GM19025 (cell line): ENCODE measurements at regions not wholly inside any gene's neighbourhood (a gene's known extent, or its start where the extent isn't known, plus 50 kb on each side); places are given as distances from the start of the nearest gene placed in this dataset.

Source experiments
- ATAC-seq: cut with Tn5 transposase; IDR thresholded peaks from one replicate; pipeline ENCODE4 v1.9.1; 2021; ENCODE audit warnings: mild to moderate bottlenecking, low read depth, moderate library complexity; ENCODE audit not compliant: unreplicated experiment

GRCh38 chr9:89803403-89803802, 198.6 kb downstream of the GADD45G start:
- no peak for ATAC-seq

- no peak for ATAC-seq
These were observed 200.1 kb downstream of the GADD45G start for GRCh38 chr9:89804766-89805531.

GRCh38 chr9:89805571-89806292, 200.9 kb downstream of the GADD45G start:
- no peak for ATAC-seq

- ATAC-seq = no peak
These were observed 201.7 kb downstream of the GADD45G start for GRCh38 chr9:89806371-89807100.

GRCh38 chr9:89807101-89807395, 202.2 kb downstream of the GADD45G start:
- ATAC-seq = no peak

GRCh38 chr9:89807682-89808075, 202.9 kb downstream of the GADD45G start:
- ATAC-seq = no peak

GRCh38 chr9:89808076-89808755, 203.4 kb downstream of the GADD45G start:
- ATAC-seq = no peak

- ATAC-seq = no peak
These were observed 204.0 kb downstream of the GADD45G start for GRCh38 chr9:89808756-89809181.

GRCh38 chr9:89810431-89810830, 205.6 kb downstream of the GADD45G start:
- no peak for ATAC-seq

- ATAC-seq = no peak
These were observed 206.5 kb downstream of the GADD45G start for GRCh38 chr9:89811356-89811755.

- no peak for ATAC-seq
These were observed 207.2 kb downstream of the GADD45G start for GRCh38 chr9:89811886-89812450.

- ATAC-seq = no peak
These were observed 207.9 kb downstream of the GADD45G start for GRCh38 chr9:89812556-89813181.

GRCh38 chr9:89813482-89813881, 208.7 kb downstream of the GADD45G start:
- ATAC-seq = no peak

- no peak for ATAC-seq
These were observed 209.7 kb downstream of the GADD45G start for GRCh38 chr9:89814340-89815040.

- ATAC-seq = peak; percentile 42
These were observed 210.5 kb downstream of the GADD45G start for GRCh38 chr9:89815061-89815902.

- peak; percentile 88 for ATAC-seq
These were observed 211.2 kb downstream of the GADD45G start for GRCh38 chr9:89815903-89816573.

- no peak for ATAC-seq
These were observed 212.5 kb downstream of the GADD45G start for GRCh38 chr9:89817151-89817950.
